GM12875 (cell line): ENCODE measurements at regions not wholly inside any gene's neighbourhood (a gene's known extent, or its start where the extent isn't known, plus 50 kb on each side); places are given as distances from the start of the nearest gene placed in this dataset.

ENCODE experiments used
- H3K4me3 ChIP-seq: one replicate; pipeline ENCODE4 v1.5.1; 2011; ENCODE audit warnings: low read depth, low read length, control low read depth
- TF ChIP-seq, protein P1 (sequence below): IDR thresholded peaks from 2 replicates; pipeline ENCODE4 v1.5.1; 2011; ENCODE audit warnings: low read depth, mild to moderate bottlenecking, control low read depth, inconsistent platforms, low read length, moderate library complexity, borderline replicate concordance; ENCODE audit not compliant: insufficient read depth

DNA sequence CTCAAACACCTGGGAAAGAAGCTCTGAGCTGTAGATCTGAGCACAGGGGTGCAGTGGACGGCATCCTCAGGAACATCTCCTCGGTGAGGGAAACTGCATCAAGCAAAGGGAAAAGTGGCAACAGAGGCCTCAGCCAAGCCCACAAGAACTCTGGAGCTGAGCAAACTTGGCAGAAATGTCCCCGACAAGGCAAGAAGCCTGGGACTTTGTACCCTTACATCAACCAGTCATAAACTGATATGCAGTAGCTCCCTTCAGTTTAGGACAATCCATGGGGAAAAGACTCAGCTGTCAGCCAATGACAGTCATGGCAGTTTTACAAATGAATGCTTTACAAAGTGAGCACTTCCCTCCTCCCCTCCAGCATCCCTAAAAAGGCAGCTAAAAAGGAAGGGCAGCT, 210.0 kb upstream of the DYNLRB2 start:
- H3K4me3 ChIP-seq, result no peak overlapping the region
- TF ChIP-seq, protein P1, sequence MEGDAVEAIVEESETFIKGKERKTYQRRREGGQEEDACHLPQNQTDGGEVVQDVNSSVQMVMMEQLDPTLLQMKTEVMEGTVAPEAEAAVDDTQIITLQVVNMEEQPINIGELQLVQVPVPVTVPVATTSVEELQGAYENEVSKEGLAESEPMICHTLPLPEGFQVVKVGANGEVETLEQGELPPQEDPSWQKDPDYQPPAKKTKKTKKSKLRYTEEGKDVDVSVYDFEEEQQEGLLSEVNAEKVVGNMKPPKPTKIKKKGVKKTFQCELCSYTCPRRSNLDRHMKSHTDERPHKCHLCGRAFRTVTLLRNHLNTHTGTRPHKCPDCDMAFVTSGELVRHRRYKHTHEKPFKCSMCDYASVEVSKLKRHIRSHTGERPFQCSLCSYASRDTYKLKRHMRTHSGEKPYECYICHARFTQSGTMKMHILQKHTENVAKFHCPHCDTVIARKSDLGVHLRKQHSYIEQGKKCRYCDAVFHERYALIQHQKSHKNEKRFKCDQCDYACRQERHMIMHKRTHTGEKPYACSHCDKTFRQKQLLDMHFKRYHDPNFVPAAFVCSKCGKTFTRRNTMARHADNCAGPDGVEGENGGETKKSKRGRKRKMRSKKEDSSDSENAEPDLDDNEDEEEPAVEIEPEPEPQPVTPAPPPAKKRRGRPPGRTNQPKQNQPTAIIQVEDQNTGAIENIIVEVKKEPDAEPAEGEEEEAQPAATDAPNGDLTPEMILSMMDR, result no peak

DNA sequence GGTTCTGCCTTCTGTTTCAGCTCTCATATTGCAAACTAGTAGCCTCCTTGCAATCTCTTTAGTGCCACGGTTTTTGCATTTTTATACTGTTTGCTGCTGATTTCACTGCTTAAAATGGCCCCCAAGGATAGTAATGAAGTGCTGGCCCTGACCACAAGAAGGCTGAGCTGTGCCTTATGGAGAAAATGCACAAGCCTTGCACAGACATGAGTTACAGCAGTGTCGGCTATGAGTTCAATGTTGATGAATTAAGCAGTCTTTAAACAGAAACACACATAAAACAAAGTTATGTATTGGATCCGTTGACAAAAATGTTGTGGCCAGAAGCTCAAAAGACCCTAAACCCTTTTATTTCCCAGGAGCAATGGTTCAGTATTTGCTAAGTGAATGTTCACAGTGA, 210.6 kb upstream of the DYNLRB2 start:
- no peak overlapping the region for H3K4me3 ChIP-seq
- TF ChIP-seq, protein P1, result no peak

DNA sequence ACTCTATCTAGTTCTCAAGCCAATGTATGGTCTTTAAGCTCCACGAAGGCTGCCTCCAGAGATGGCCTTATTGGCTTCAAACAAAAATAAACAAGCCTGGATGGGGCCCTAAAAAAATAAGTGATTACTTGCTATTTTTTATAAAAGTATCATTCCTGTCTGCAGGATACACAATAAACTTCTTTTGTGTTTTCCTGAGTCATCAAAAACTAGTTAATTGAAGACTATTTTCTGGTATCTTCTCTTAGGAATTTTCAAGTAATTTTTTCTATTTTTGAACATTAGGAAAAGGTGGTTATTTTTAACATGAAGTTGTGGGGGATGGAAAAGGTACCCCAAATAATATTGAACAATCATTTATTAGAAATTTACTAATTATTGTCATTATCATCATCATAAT, 213.1 kb upstream of the DYNLRB2 start:
- TF ChIP-seq, protein P1, result no peak
- H3K4me3 ChIP-seq, result no peak overlapping the region

DNA sequence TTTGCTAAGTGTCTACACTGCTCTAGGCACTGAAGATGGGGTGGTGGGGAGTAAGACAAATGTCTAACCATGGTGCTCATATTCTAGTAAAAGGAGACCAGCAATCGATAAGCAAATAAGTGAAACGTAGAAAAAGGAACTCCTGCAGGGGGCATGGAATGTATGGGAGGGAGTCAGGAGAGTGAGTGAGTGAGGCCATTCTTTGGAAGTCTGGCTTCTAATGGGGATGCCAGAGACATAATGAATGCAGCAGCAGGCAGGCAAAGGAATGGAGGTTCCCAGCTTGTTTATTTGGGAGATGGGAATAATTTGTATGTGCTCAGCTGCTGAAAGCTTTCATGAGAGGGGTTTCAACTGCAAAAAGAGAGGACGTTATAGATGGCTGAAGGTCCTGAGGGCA, 216.4 kb upstream of the DYNLRB2 start:
- TF ChIP-seq, protein P1, result no peak
- no peak overlapping the region for H3K4me3 ChIP-seq

DNA sequence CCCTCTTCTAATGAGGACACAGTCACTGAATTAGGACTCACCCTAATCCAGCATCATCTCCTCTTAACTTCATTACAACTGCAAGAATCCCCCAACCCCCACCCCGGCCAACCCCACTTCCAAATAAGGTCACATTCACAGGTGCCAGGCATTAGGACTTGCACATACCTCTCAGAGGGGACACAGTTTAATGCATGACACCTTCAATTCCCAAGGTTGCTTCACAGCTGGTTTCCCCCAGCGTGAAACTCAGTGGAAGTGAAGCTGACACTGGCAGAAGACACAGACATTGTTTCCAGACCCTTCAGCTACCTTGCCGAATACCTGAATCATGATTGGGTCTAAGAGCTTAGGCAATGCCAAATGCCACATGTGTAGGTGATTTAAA, 217.0 kb upstream of the DYNLRB2 start:
- no peak overlapping the region for H3K4me3 ChIP-seq
- TF ChIP-seq, protein P1, result no peak

DNA sequence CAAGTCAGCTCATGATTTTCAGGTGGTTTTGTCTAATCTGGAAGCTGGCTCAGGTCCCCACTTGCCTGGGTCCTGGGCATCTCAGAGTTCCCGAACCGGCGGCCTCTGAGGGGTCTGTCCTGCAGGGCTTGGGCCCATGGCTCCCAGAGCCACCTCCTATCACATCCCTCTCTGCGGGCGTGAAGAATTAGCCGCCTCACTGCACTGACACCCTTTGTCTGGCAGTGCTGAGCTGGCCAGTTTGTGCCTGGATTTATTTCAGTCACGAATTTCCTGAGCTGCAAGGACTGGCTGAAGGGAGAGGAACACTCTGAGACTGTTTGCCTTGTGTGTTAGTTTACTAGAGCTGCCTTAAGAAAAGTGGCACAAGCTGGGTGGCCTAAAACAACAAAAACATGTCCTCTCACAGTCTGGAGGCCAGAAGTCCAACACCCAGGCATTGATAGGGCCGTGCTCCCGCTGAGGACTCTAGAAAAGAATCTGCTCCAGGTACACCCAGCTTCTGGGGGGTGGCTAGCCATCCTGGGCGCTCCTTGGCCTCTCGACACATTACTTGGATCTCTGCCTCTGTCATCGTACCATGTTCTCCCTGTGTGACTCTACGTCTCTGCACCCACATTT, 217.5 kb upstream of the DYNLRB2 start:
- H3K4me3 ChIP-seq, result no peak overlapping the region
- TF ChIP-seq, protein P1, result no peak

DNA sequence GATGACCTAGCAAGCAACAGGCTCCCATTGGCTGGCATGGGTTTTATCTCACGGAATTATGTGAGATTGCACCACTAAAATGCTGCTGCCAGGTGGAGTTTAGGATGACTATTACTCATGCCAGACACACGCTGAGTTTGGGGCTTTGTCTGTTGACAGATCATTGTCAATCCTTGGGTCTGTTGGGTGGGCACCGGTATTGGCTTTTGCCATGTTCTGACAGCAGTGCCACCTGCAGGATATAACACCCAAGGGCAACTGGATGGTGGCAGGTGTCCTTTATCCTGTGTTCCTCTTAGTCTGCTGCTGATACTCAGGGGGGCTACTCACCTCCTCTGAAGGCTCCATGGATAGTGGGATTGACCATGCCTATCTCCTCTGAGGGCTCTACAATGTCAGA, 221.6 kb upstream of the DYNLRB2 start:
- no peak overlapping the region for H3K4me3 ChIP-seq
- TF ChIP-seq, protein P1, result peak; percentile 32; the same call in 1 of the 2 replicates
